HG02623 (cell line): ENCODE measurements at regions not wholly inside any gene's neighbourhood (a gene's known extent, or its start where the extent isn't known, plus 50 kb on each side); places are given as distances from the start of the nearest gene placed in this dataset.

Experiments used
- ATAC-seq: cut with Tn5 transposase; IDR thresholded peaks from one replicate; pipeline ENCODE4 v1.9.1; 2021; ENCODE audit warnings: moderate library complexity; ENCODE audit not compliant: unreplicated experiment

DNA sequence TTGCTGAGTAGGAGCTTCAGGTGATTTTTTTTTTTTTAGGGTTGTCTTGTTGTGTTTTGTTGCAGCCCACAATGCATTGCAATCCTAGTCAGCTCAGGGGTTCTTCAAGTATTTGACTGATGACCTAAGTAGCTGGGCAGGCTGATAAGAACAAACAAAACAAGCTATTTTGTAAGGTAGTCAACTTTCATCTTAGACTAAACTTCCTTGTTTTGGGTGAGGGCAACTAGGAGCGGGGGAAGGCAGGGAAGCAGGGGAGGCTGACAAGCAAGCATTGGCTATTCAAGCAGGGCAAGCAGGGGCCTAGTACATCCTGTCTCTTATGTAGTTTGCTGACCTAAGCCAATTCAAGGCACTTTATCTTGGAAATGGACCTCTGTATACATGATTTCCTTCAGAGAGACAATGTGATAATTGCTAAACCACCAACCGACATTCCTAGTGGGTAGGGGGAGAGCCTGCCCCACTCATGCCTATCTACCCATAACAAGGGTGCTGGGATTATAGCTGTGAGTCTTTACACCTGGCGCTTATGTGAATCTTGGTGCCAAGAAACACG, 163.3 kb upstream of the PRKCQ start:
- ATAC-seq = no peak

- ATAC-seq = no peak
Observed at GRCh38 chr10:6741541-6741941, 161.5 kb upstream of the PRKCQ start.

DNA sequence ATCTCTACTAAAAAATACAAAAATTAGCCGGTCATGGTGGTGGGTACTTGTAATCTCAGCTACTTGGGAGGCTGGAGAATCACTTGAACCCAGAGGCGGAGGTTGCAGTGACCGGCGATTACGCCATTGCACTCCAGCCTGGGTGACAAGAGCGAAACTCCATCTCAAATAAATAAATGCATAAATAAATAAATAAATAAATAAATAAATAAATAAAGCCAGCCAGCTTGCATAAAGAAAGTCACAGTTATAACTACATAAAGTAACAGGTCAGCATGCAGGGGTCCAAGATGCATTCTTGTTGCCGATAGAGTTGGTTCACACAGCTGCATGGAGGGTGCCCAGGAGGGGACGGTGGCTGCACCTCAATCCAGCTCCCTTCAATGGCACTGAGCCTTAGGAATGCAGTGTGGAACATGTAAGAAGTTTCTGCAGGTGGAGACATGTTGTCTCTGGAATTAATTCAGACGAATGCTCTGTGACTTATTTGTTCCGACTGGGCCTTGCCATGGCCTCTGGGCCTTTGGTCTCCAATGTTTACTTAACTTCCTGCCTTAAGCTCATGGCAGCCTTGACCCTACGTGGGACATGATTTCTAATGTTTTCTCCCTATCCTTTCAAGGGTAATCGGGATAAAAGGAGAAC, 159.6 kb upstream of the PRKCQ start:
- no peak for ATAC-seq

DNA sequence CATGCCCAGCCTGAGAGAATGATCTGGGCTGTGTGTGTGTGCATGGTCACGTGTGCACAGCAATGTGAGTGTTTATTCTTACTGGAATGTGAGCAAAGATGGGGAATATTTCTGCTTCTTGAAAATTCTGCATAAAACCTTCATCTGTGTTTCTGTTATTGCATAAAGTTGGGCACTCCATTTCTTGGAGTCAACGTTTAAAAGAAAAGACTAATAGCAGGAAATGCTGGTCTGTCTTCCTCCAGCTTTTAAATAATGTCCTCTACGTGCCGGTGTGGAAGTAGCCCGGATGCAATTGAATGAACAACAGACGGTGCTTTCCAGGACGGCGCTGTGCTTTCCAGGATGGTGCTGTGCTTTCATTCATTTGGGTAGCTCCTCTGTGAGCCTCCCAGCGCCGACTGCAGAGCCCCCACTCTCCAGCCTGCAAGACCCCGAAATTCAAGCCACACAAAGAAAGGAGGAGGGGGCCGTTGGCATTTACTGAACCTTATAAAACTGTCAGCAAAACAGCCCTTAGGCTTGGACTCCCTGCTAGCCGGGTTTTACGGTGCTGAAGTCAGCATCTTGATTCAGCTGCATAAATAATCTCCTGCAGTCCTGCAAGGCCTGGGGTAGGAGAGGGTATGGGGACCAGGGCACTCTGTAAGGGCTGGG, 158.2 kb upstream of the PRKCQ start:
- ATAC-seq = no peak

GRCh38 chr10:6737758-6738111, 157.7 kb upstream of the PRKCQ start:
- no peak for ATAC-seq

DNA sequence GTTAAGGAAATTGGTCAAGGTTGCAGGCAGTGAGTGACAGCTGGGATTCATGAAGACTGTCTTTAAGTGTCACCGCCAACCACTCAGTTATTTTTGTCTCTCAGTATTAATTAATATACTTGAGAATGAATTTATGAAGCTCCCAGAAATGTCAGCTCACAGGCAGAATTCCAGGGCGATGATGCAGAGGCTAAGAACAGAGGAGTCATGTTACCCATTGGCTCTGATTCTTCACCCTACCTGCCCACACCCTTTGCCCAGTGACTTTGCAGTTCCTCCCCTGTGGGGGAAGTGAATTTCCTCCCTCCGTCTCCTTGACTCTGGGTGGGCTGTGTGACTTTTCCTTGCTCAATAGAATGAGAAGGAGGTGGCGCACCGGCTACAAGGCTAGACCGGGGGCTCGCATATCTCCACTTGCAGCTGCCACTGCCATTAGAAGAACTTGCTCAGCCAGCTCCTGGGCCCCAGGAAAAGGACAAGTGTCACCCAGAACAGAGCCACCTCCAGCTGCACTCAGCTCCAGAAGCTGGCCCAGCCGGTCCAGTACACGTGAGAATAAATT, 157.1 kb upstream of the PRKCQ start:
- no peak for ATAC-seq

DNA sequence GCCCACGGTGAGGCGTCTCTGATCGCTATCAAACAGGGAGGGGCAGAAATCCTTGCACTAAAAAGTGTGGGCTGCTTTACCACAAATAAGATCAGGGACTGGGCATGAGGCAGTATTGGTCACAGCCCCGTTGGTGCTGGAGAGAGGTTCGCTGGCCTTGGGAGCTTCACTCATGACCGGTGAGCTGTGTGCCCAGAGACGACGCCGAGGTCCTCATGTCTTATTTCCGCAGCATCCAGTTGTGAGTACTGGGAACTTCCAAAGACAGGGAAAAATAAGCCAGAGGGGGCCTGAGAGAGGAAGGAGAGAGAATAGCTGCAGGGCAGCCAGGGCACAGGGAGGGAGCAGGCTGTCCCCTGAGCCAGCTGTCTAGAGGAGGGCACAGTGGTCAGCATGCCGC, 154.2 kb upstream of the PRKCQ start:
- no peak for ATAC-seq

DNA sequence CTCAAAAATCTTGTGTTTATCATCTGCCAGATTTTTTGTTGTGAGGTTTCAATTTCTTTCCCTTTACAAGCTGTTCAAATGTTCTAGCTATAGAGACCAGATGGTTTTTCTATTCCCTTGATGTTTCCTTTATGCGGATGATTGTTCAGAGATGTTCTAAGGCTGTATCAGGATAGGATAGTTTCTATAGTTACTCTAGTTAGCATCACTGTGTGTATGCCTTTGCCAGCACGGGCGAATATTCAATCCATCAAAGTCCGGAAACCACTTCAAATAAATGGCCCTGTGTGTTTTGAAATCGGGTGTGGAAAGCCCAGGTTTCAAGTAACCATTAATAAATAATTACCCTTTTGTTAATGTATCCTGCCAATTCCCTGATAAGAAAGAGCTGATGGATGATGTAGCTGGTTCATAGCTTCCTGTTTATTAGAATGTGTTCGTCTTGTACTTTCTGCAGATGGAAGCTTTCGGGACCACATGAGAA, 149.8 kb upstream of the PRKCQ start:
- ATAC-seq = no peak

- ATAC-seq = no peak
Observed at GRCh38 chr10:6729071-6729774, 149.1 kb upstream of the PRKCQ start.

DNA sequence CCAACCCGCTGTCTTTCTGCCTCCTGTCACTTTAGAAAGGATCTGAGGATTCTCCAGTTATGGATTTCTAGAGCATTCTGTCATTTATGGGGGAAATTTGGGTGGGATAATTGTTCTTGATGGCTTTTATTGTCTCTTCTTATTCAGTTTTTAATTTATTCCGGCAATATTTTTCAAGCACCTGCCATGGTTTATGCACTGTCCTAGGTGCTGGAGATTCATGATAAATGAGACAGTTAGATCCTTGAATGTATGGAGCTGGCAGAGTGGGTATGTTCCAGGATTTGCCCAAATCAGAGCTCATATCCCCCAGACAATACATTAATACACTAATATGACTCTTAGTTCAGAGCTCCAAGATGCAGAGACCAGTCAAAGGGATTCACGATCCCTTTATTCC, 146.8 kb upstream of the PRKCQ start:
- ATAC-seq = no peak

- ATAC-seq = no peak
Observed at GRCh38 chr10:6722616-6723004, 142.5 kb upstream of the PRKCQ start.

DNA sequence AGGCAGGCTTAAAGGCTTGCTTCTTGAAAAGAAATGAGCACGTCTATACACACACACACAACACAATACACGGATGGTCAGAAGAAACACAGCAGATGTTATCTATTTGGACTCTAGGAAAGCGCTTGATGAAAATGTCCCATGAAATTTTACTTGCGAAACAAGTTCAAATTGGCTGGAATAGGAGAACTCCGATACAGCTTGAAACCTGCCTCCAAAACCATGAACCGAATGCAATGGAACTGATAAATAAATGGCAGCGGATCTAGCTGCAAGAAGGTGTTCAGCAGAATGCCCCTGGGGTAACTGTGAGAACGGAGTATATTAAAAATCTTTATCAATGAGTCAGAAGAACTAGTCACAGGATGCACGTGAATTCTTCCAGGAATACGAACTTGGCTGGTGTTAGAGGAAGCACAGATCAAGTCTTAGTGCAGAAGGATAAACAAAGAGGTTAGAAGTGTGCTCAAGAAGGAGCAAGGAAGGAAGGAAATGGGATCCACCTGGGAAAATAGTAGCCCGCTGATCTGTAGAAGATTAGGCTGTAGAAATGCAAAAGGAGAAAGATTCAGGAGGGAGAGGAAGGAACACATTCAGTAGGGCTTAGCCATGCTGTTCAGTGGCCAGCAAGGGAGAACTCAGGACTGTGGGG, 142.0 kb upstream of the PRKCQ start:
- no peak for ATAC-seq

- no peak for ATAC-seq
Observed at GRCh38 chr10:6721480-6721879, 141.4 kb upstream of the PRKCQ start.

DNA sequence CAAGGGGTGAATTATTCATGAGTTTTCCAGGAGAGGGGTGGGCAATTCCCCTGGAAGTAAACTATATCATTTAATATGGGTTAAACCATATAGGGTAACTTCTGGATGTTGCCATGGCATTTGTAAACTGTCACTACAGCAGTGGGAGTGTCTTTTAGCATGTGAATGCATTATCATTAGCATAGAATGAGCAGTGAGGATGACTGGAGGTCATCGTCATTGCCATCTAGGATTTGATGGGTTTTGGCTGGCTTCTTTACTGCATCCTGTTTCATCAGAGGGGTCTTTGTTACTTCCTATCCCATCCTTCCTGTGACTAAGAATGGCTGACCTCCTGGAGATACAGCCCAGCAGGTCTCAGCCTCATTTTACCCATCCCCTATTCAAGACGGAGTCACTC, 139.5 kb upstream of the PRKCQ start:
- ATAC-seq = no peak

DNA sequence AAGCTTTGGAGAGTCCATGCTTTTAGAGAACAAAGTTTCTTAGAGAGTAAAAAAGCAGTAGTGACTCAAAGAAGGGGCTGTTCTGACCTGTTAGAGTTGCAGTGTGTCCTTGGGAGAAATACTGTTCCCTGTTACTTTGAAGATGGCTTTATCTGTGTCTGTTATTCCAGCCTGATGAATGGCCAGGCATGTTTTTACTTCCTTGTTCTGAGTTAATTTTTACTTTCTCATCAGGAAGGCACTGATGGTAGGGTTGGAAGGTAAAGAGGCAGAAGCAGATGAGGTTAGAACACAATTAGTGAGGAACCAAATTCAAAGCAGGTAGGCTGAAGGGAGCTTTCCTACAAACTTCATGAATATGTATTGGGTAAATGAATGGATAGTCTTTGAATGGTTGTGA, 138.5 kb upstream of the PRKCQ start:
- ATAC-seq = no peak

DNA sequence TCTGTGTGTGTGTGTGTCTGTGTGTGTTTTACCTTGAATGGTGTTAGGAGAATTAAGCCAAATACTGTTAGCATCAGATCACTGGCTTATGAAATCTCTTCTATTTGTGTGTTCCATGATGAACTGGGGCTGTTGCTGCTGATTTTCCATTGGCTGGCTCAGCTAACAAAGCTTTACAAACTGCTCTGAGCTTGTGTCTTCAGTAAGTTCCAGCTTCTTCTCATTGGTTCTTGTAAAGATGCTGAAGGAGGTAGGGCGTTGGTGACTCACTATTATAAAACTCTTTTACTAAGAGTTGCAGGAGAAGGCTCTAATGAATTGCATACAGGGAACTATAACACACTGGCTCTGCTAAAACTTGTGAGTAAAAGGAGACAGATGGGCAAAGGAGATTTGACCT, 136.4 kb upstream of the PRKCQ start:
- ATAC-seq = no peak

DNA sequence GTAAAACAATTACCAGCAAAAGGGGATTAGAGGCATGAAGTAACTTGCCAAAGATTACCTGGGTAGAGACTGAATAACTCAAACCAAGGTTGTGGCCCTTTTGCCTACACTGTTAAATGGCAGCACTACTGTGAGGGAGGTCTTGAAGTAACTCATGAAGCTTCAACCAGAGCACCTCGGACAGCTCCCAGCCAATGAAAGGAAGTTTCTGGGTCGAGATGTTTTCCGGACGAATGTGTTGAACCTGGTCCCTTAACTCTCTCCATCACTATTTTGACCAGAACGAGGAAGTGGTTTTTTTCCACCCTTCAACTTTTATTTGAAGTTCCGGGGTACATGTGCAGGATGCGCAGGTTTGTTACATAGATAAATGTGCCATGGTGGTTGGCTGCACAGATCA, 133.6 kb upstream of the PRKCQ start:
- ATAC-seq = no peak

DNA sequence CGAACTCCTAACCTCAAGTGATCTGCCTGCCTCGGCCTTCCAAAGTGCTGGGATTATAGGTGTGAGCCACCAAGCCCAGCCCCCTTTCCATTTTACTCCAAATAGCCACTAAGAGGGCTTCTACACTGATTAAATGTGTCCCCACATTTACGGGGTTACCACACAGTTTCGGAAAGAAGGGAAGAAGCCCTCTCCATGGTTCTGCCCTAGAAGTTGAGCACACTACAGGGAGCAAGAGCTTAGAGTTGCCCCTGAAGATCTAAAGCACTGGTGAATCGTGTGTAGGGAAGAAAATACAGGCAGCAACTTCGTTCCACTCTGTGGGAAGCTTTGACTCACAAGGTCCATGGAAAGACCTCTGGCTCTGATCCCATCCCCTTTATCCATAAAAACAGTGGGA, 133.0 kb upstream of the PRKCQ start:
- no peak for ATAC-seq

DNA sequence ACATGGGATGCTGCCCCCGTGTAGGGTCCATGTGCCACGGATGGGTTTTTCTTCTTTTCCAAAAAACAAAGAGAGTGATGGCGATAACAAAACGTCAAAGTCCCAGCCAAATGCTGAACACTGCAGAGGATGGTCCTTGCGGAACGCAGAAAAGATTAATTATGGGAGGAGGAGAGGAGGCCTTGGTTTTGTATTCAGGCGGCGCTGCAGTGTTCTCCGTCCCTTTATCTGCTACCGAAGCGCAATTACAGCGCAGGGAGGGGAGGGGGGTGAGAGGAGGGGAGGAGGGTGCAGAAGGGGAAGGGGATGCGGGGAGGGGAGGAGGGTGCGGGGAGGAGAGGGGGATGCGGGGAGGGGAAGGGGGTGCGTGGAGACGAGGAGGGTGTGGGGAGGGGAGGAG, 131.8 kb upstream of the PRKCQ start:
- no peak for ATAC-seq

DNA sequence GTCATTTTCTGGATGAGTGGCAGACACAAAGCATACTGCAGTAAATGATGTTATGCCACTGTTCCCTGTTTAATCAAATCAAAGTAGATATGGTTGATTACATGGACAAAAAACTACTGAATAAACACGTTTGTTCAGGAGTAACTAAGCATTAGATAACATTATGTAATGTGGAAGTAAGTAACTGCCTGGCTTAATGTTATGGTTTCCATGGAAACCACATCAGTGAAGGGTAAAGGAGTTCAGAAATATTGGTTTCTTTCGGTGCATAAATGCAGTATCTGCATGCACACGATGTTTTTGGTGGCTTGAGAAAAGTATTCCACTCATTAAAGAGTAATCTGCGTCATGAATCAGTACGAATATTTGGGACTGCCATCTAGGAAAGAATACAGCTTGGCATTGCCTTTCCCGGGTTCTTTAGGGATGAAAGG, 131.3 kb upstream of the PRKCQ start:
- ATAC-seq = no peak

DNA sequence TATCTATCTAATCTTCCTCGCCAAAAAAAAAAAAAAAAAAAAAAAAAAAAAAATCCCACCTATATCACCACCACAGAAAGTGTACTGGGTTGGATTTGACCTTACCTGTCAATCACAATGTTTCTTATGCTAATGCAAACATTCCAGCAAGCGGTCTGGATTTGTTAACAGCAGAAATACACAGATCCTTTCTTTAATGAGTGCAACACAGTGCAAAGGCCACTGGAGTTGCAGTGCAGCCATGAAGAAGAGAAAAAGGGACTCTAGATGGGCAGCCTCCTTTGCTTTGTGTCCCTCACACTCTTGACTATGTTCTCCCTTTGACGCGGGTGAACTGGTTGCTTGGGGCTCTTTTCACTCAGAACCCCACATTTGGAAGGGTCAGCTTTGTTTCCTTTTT, 127.3 kb upstream of the PRKCQ start:
- no peak for ATAC-seq
